ENCODE measurements at regions not wholly inside any gene's neighbourhood (a gene's known extent, or its start where the extent isn't known, plus 50 kb on each side); places are given as distances from the start of the nearest gene placed in this dataset.
A peak's percentile ranks its signal among the peaks of the same experiment; 100 is the strongest.
"Not testable (repeated sequence)": the region's sequence is repeated elsewhere in the genome, so short reads cannot be mapped to it uniquely, and the experiment has no call there.

- DNase-seq (ENCODE audit: low read depth), result no peak
These were observed 100.5 kb downstream of the SYF2 start for GRCh38 chr1:25131794-25132193.

GRCh38 chr1:25130895-25131294 lies 101.4 kb downstream of the SYF2 start:
- DNase-seq (ENCODE audit: low read depth), result no peak

GRCh38 chr1:25129380-25129779 lies 102.9 kb downstream of the SYF2 start:
- no peak for DNase-seq (ENCODE audit: low read depth)

- no peak for DNase-seq (ENCODE audit: low read depth)
These were observed 104.1 kb downstream of the SYF2 start for GRCh38 chr1:25128121-25128621.

GRCh38 chr1:25126562-25126961 lies 105.7 kb downstream of the SYF2 start:
- no peak for DNase-seq (ENCODE audit: low read depth)

- DNase-seq (ENCODE audit: low read depth), result peak; percentile 25
These were observed 108.8 kb downstream of the SYF2 start for GRCh38 chr1:25123551-25123950.

- no peak for DNase-seq (ENCODE audit: low read depth)
These were observed 109.6 kb downstream of the SYF2 start for GRCh38 chr1:25122747-25123146.

GRCh38 chr1:25120281-25120680 lies 112.0 kb downstream of the SYF2 start:
- no peak for DNase-seq (ENCODE audit: low read depth)

GRCh38 chr1:25118546-25118945 lies 113.8 kb downstream of the SYF2 start:
- DNase-seq (ENCODE audit: low read depth), result no peak

- DNase-seq (ENCODE audit: low read depth), result no peak
These were observed 115.0 kb downstream of the SYF2 start for GRCh38 chr1:25117233-25117823.

GRCh38 chr1:25116832-25117231 lies 115.5 kb downstream of the SYF2 start:
- DNase-seq (ENCODE audit: low read depth), result no peak

- not testable (repeated sequence) for DNase-seq (ENCODE audit: low read depth)
These were observed 116.2 kb downstream of the SYF2 start for GRCh38 chr1:25116117-25116516.

GRCh38 chr1:25113731-25114130 lies 118.6 kb downstream of the SYF2 start:
- DNase-seq (ENCODE audit: low read depth), result no peak

GRCh38 chr1:25113086-25113485 lies 119.2 kb downstream of the SYF2 start:
- DNase-seq (ENCODE audit: low read depth), result no peak

GRCh38 chr1:25112400-25112799 lies 119.9 kb downstream of the SYF2 start:
- no peak for DNase-seq (ENCODE audit: low read depth)

GRCh38 chr1:25111706-25112105 lies 120.6 kb downstream of the SYF2 start:
- DNase-seq (ENCODE audit: low read depth), result no peak

- no peak for DNase-seq (ENCODE audit: low read depth)
These were observed 121.8 kb downstream of the SYF2 start for GRCh38 chr1:25110485-25110884.

- no peak for DNase-seq (ENCODE audit: low read depth)
These were observed 122.3 kb downstream of the SYF2 start for GRCh38 chr1:25110036-25110435.

- DNase-seq (ENCODE audit: low read depth), result no peak
These were observed 122.8 kb downstream of the SYF2 start for GRCh38 chr1:25109531-25109951.

- peak; percentile 32 for DNase-seq (ENCODE audit: low read depth)
These were observed 124.7 kb downstream of the SYF2 start for GRCh38 chr1:25107643-25108010.

GRCh38 chr1:25106976-25107642 lies 125.2 kb downstream of the SYF2 start:
- no peak for DNase-seq (ENCODE audit: low read depth)

GRCh38 chr1:25106352-25106751 lies 126.0 kb downstream of the SYF2 start:
- no peak for DNase-seq (ENCODE audit: low read depth)

- DNase-seq (ENCODE audit: low read depth), result no peak
These were observed 126.5 kb downstream of the SYF2 start for GRCh38 chr1:25105836-25106235.

Data from stromal cell of bone marrow (primary cell).